CD8-positive, alpha-beta memory T cell (primary cell): ENCODE measurements at regions not wholly inside any gene's neighbourhood (a gene's known extent, or its start where the extent isn't known, plus 50 kb on each side); places are given as distances from the start of the nearest gene placed in this dataset.

Experiments used
- CTCF ChIA-PET: fragments of 350-600 bp; sonication (Branson Sonifier 250); formaldehyde crosslinking; loops from one replicate; lab custom pipeline; 2021; ENCODE audit warnings: antibody characterized with exemption; lab: Charles Lee
- POLR2A ChIA-PET: fragments of 350-600 bp; sonication (Branson Sonifier 250); formaldehyde crosslinking; loops from one replicate; lab custom pipeline; 2021; ENCODE audit warnings: antibody characterized with exemption; lab: Charles Lee
- DNase-seq, 5 donors: peaks; one replicate each; pipeline versions ENCODE4 v3.0.0 to v3.0.0-alpha.2; 2020 to 2022; ENCODE audit warnings: mixed read lengths in 1 of 5
- H3K27ac ChIP-seq: one replicate; pipeline ENCODE4 v1.7.0; 2013; ENCODE audit warnings: low read depth, mild to moderate bottlenecking, low read length, moderate library complexity
- H3K27me3 ChIP-seq: 2 replicates; pipeline ENCODE4 v1.7.0; 2013; ENCODE audit warnings: low read length, mild to moderate bottlenecking; ENCODE audit not compliant: insufficient read depth, poor library complexity, severe bottlenecking
- H3K36me3 ChIP-seq: 2 replicates; pipeline ENCODE4 v1.7.0; 2013; ENCODE audit warnings: mild to moderate bottlenecking, low read length, moderate library complexity; ENCODE audit not compliant: insufficient read depth
- H3K4me1 ChIP-seq: 2 replicates; pipeline ENCODE4 v1.7.0; 2013; ENCODE audit warnings: mild to moderate bottlenecking, low read length, moderate library complexity; ENCODE audit not compliant: insufficient read depth
- H3K4me3 ChIP-seq: 2 replicates; pipeline ENCODE4 v1.7.0; 2013; ENCODE audit warnings: mild to moderate bottlenecking, low read length
- H3K9me3 ChIP-seq: 2 replicates; pipeline ENCODE4 v1.7.0; 2013; ENCODE audit warnings: mild to moderate bottlenecking, low read length
- H3K27ac Mint-ChIP-seq, 8 donors: one replicate each; pipeline ENCODE4 v1.8.0; 2020 to 2021; ENCODE audit warnings: mixed read lengths in 8 of 8, mild to moderate bottlenecking in 6 of 8, inconsistent platforms in 3 of 8, moderate library complexity in 3 of 8
- H3K27me3 Mint-ChIP-seq, 2 donors: one replicate each; pipeline ENCODE4 v1.8.0; 2020 to 2021; ENCODE audit warnings: mixed read lengths in 2 of 2, mild to moderate bottlenecking in 1 of 2, moderate library complexity in 1 of 2
- H3K36me3 Mint-ChIP-seq, 3 donors: one replicate each; pipeline ENCODE4 v1.8.0; 2020 to 2021; ENCODE audit warnings: mixed read lengths in 3 of 3, inconsistent platforms in 1 of 3, mild to moderate bottlenecking in 1 of 3
- H3K4me1 Mint-ChIP-seq, 3 donors: one replicate each; pipeline ENCODE4 v1.8.0; 2020 to 2021; ENCODE audit warnings: mixed read lengths in 3 of 3, inconsistent platforms in 1 of 3, mild to moderate bottlenecking in 1 of 3
- H3K4me3 Mint-ChIP-seq, 7 donors: one replicate each; pipeline ENCODE4 v1.8.0; 2020 to 2021; ENCODE audit warnings: mixed read lengths in 7 of 7, mild to moderate bottlenecking in 6 of 7, moderate library complexity in 4 of 7, inconsistent platforms in 2 of 7
- H3K9me3 Mint-ChIP-seq, 5 donors: one replicate each; pipeline ENCODE4 v1.8.0; 2020 to 2022; ENCODE audit warnings: mixed read lengths in 5 of 5, mild to moderate bottlenecking in 3 of 5, moderate library complexity in 2 of 5, inconsistent platforms in 1 of 5

GRCh38 chr1:209218981-209219380 is 364.5 kb upstream of the CAMK1G start:
- CTCF ChIA-PET = no interaction called here

GRCh38 chr1:209219791-209220524 is 363.6 kb upstream of the CAMK1G start:
- POLR2A ChIA-PET = no interaction called here
- Mint-ChIP-seq H3K9me3 (peaks cover 0 to 7% (median 4%) of the 10 kb centered on the region in 5 donors), H3K4me1 (peaks cover 0 to 5% (median 0%) of the 10 kb centered on the region in 3 donors), H3K4me3 (no peak overlapping the region), H3K27ac (no peak overlapping the region), H3K27me3 (peaks cover 12 to 19% of the 10 kb centered on the region in 2 donors), H3K36me3 (peaks cover 0 to 4% (median 0%) of the 10 kb centered on the region in 3 donors)
- no peak for DNase-seq
- Histone ChIP-seq H3K9me3 (no peaks in the 10 kb centered on the region), H3K4me3 (no peak overlapping the region), H3K36me3 (no peaks in the 10 kb centered on the region), H3K27me3 (no peaks in the 10 kb centered on the region), H3K27ac (no peak overlapping the region), H3K4me1 (no peaks in the 10 kb centered on the region)
- CTCF ChIA-PET = no interaction called here

More at GRCh38 chr1:209218981-209219380, 364.5 kb upstream of the CAMK1G start:
- Histone ChIP-seq H3K4me1 (no peaks in the 10 kb centered on the region), H3K9me3 (no peaks in the 10 kb centered on the region), H3K36me3 (no peaks in the 10 kb centered on the region), H3K4me3 (no peak overlapping the region), H3K27ac (no peak overlapping the region), H3K27me3 (no peaks in the 10 kb centered on the region)
- Mint-ChIP-seq H3K36me3 (peaks cover 0 to 4% (median 0%) of the 10 kb centered on the region in 3 donors), H3K27ac (no peak overlapping the region), H3K27me3 (peaks cover 12 to 16% of the 10 kb centered on the region in 2 donors), H3K4me1 (peaks cover 0 to 5% (median 0%) of the 10 kb centered on the region in 3 donors), H3K4me3 (no peak overlapping the region), H3K9me3 (peaks cover 0 to 7% (median 4%) of the 10 kb centered on the region in 5 donors)
- DNase-seq = no peak
- POLR2A ChIA-PET = no interaction called here

- H3K27me3 ChIP-seq = no peaks in the 10 kb centered on the region
- CTCF ChIA-PET = no interaction called here
- Mint-ChIP-seq H3K4me1 (peaks cover 0 to 5% (median 0%) of the 10 kb centered on the region in 3 donors), H3K9me3 (no peaks in the 10 kb centered on the region), H3K27ac (peak overlapping the region in 1 of 8 donors; percentile 1), H3K36me3 (no peaks in the 10 kb centered on the region), H3K4me3 (no peak overlapping the region), H3K27me3 (peaks cover 6 to 19% of the 10 kb centered on the region in 2 donors)
- DNase-seq = no peak
- H3K27ac ChIP-seq = no peak overlapping the region
- H3K36me3 ChIP-seq = no peaks in the 10 kb centered on the region
- POLR2A ChIA-PET = no interaction called here
- H3K4me1 ChIP-seq = no peaks in the 10 kb centered on the region
- H3K4me3 ChIP-seq = no peak overlapping the region
- no peaks in the 10 kb centered on the region for H3K9me3 ChIP-seq
Observed at GRCh38 chr1:209222826-209223225, 360.7 kb upstream of the CAMK1G start.

DNA sequence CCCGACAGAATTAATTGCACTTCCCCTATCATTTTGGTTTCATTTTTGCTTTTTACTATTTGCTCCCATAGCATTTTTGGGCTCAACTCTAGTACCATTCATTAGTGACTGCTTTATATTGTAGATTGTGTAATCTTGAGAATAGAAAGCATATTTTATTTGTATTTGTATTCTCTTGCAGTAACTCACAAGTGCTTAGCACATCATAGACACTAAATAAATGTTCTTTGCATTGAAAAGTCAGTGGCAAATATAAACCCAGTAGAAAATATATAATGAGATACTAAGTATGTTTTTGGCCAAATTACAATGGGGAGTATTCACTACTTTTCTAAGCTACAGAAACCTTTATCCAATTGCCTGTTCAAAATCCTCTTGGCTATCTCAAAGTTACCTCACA is 359.7 kb upstream of the CAMK1G start:
- Mint-ChIP-seq H3K9me3 (no peaks in the 10 kb centered on the region), H3K4me1 (peaks cover 0 to 5% (median 0%) of the 10 kb centered on the region in 3 donors), H3K27ac (no peak overlapping the region), H3K4me3 (no peak overlapping the region), H3K27me3 (peaks cover 5 to 18% of the 10 kb centered on the region in 2 donors), H3K36me3 (no peaks in the 10 kb centered on the region)
- Histone ChIP-seq H3K4me1 (no peaks in the 10 kb centered on the region), H3K9me3 (no peaks in the 10 kb centered on the region), H3K36me3 (no peaks in the 10 kb centered on the region), H3K27ac (no peak overlapping the region), H3K4me3 (no peak overlapping the region), H3K27me3 (no peaks in the 10 kb centered on the region)
- no peak for DNase-seq
- CTCF ChIA-PET = no interaction called here
- POLR2A ChIA-PET = no interaction called here

DNA sequence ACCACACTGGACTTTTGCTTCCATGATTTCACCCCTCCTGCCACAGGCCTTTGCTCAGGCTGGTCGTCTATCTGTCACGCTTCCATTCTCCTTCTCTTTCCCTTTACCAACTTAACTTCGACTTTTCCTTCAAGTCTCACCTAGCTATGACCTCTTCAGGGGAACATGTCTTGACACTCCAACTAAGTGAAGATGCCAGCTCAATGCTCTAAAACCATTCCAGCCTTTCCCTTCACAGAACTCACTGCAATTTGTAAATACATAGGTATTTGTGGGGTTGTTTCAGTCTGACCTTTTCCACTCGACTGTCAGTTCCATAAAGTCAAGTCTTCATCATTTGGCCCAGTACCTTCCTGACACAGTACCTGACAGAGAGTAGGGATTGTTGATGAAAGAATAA is 358.6 kb upstream of the CAMK1G start:
- H3K27me3 ChIP-seq = no peaks in the 10 kb centered on the region
- no peaks in the 10 kb centered on the region for H3K36me3 ChIP-seq
- CTCF ChIA-PET = no interaction called here
- peaks cover 4 to 25% of the 10 kb centered on the region in 2 donors for H3K27me3 Mint-ChIP-seq
- H3K4me3 Mint-ChIP-seq = no peak overlapping the region
- H3K36me3 Mint-ChIP-seq = no peaks in the 10 kb centered on the region
- no peaks in the 10 kb centered on the region for H3K9me3 ChIP-seq
- H3K4me1 Mint-ChIP-seq = peaks cover 0 to 5% (median 0%) of the 10 kb centered on the region in 3 donors
- DNase-seq = no peak
- H3K9me3 Mint-ChIP-seq = no peaks in the 10 kb centered on the region
- H3K27ac ChIP-seq = no peak overlapping the region
- H3K27ac Mint-ChIP-seq = peak overlapping the region in 1 of 8 donors; percentile 43
- no peaks in the 10 kb centered on the region for H3K4me1 ChIP-seq
- H3K4me3 ChIP-seq = no peak overlapping the region
- POLR2A ChIA-PET = no interaction called here

DNA sequence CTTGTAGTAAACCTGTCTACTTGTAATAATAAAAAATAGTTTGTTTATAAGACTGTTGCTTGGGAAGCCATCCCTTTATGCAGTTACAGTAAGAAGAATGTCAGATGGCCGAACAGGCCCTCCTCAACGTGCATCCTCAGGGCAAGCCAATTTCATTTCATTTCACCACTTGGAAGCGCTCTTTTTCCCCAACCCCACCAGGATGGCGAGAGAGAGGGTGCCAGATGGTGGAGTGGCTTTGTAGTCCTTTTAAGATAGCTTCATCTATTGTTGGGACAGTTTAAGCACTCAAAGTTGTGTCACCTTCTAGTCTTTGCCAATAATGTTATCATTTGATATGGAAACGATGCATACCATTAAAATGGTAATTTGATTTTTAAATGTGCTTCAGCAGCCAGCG is 356.3 kb upstream of the CAMK1G start:
- H3K36me3 Mint-ChIP-seq = peaks cover 0 to 3% (median 0%) of the 10 kb centered on the region in 3 donors
- CTCF ChIA-PET = no interaction called here
- peaks cover 2 to 28% of the 10 kb centered on the region in 2 donors for H3K27me3 Mint-ChIP-seq
- Histone ChIP-seq H3K4me3 (no peak overlapping the region), H3K4me1 (no peaks in the 10 kb centered on the region), H3K36me3 (no peaks in the 10 kb centered on the region), H3K9me3 (no peaks in the 10 kb centered on the region), H3K27ac (no peak overlapping the region), H3K27me3 (no peaks in the 10 kb centered on the region)
- no peak overlapping the region for H3K27ac Mint-ChIP-seq
- peaks cover 4 to 7% (median 5%) of the 10 kb centered on the region in 5 donors for H3K9me3 Mint-ChIP-seq
- no peak for DNase-seq
- no peak overlapping the region for H3K4me3 Mint-ChIP-seq
- POLR2A ChIA-PET = no interaction called here
- H3K4me1 Mint-ChIP-seq = peaks cover 0 to 5% (median 0%) of the 10 kb centered on the region in 3 donors

DNA sequence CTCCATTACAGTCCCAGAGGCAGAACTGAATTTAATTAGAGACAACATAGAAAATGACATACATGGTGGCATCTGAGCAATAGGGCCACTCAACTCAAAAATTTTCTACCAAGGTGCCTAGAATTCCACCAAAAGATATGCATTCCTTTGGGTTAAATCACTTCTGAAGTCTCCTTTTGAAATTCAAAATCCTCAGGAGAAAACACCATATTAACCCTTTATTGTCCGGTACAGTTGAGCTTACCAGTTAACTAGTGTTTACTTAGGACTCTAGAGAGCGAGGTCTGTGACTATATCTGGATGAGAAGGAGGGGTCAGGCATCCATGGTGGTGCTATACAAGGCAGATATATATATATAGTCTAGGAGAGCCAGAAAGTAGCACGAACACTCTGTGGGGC is 355.6 kb upstream of the CAMK1G start:
- peaks cover 0 to 5% (median 0%) of the 10 kb centered on the region in 3 donors for H3K4me1 Mint-ChIP-seq
- H3K27me3 ChIP-seq = no peaks in the 10 kb centered on the region

DNA sequence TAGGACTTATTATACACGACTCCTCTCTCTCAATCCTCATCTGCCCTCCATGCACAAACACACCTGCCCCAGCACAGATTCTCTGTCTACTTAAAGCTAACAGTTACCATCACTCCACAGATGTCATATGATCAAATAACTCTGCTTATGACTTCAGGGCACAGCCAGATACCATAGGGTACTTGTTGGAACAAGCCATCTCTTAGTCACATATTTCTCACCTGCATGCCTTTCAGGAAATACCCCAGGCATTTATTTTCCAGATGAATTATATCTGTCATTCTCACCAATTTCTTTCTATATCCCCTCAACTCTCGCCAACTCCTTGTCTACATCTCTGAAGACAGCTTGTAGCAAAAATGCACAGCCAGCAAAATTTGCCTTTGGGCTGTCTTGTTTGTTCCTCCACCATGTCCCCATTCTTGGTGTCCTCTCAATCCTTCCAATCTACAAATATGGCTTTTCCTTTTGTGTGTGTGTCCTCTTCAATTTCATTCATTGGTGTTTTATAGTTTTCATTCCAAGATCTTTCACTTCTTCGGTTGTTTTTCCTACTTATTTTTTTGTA is 353.9 kb upstream of the CAMK1G start:
- Mint-ChIP-seq H3K36me3 (peaks cover 0 to 3% (median 0%) of the 10 kb centered on the region in 3 donors), H3K27me3 (peaks cover 3 to 22% of the 10 kb centered on the region in 2 donors), H3K9me3 (peaks cover 4 to 10% (median 8%) of the 10 kb centered on the region in 5 donors), H3K4me1 (no peaks in the 10 kb centered on the region), H3K27ac (no peak overlapping the region), H3K4me3 (no peak overlapping the region)
- Histone ChIP-seq H3K36me3 (no peaks in the 10 kb centered on the region), H3K27me3 (no peaks in the 10 kb centered on the region), H3K27ac (no peak overlapping the region), H3K4me3 (no peak overlapping the region), H3K4me1 (no peaks in the 10 kb centered on the region), H3K9me3 (no peaks in the 10 kb centered on the region)
- POLR2A ChIA-PET = no interaction called here
- no peak for DNase-seq
- CTCF ChIA-PET = interaction anchor here (1.0 kb wide), 1 partner anchor 19 kb away, joined by 3 read pairs; no protein-coding TSS in a partner anchor

More for the DNA sequence above, 355.6 kb upstream of the CAMK1G start:
- H3K4me3 ChIP-seq = no peak overlapping the region
- H3K36me3 ChIP-seq = no peaks in the 10 kb centered on the region
- H3K27me3 Mint-ChIP-seq = peaks cover 3 to 22% of the 10 kb centered on the region in 2 donors
- peaks cover 4 to 10% (median 8%) of the 10 kb centered on the region in 5 donors for H3K9me3 Mint-ChIP-seq
- H3K27ac ChIP-seq = no peak overlapping the region
- no peak overlapping the region for H3K4me3 Mint-ChIP-seq
- no peak for DNase-seq
- H3K9me3 ChIP-seq = no peaks in the 10 kb centered on the region
- H3K27ac Mint-ChIP-seq = peak overlapping the region in 1 of 8 donors; percentile 37
- POLR2A ChIA-PET = no interaction called here
- H3K36me3 Mint-ChIP-seq = peaks cover 0 to 3% (median 0%) of the 10 kb centered on the region in 3 donors
- CTCF ChIA-PET = interaction anchor here (0.6 kb wide), 1 partner anchor 21 kb away, joined by 3 read pairs; no protein-coding TSS in a partner anchor
- H3K4me1 ChIP-seq = no peaks in the 10 kb centered on the region
